ENCODE measurements at regions not wholly inside any gene's neighbourhood (a gene's known extent, or its start where the extent isn't known, plus 50 kb on each side); places are given as distances from the start of the nearest gene placed in this dataset.

DNA sequence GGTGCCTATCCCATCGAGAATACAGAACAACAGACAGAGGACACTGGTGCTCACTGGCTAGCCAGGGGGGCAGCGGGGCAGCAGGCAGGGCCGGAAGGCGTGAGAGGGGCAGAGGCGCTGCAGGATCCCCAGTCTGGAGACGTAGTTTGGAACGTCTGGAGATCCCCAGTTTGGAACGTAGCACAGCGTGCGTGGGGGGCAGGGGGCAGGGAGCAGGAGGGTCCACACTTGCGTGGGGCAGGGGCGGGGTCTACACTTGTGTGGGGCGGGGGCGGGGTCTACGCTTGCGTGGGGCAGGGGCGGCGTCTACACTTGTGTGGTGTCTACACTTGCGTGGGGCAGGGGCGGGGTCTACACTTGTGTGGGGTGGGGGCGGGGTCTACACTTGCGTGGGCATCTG is 107.2 kb downstream of the DACT2 start:
- no peak for DNase-seq (ENCODE audit: low read depth, low spot score)

DNA sequence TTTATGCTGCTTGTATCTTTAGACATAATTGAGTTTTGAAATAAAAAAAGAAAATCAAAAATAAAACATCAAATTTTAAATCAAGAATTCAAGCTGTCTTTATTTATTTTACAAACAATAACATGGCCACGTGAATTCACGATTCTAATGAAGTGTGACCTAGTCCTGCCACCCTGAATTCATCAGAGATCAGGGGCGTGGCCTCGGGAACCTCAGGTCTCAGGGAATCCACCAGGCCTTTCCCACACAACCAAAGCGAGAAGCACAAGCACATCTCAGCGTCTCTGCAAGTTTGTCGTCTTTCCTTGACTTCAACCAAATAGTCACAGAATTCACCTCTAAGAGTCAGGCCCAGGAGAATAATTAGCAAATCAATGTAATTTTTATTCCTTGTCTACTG is 107.9 kb downstream of the DACT2 start:
- no peak for DNase-seq (ENCODE audit: low read depth, low spot score)

DNA sequence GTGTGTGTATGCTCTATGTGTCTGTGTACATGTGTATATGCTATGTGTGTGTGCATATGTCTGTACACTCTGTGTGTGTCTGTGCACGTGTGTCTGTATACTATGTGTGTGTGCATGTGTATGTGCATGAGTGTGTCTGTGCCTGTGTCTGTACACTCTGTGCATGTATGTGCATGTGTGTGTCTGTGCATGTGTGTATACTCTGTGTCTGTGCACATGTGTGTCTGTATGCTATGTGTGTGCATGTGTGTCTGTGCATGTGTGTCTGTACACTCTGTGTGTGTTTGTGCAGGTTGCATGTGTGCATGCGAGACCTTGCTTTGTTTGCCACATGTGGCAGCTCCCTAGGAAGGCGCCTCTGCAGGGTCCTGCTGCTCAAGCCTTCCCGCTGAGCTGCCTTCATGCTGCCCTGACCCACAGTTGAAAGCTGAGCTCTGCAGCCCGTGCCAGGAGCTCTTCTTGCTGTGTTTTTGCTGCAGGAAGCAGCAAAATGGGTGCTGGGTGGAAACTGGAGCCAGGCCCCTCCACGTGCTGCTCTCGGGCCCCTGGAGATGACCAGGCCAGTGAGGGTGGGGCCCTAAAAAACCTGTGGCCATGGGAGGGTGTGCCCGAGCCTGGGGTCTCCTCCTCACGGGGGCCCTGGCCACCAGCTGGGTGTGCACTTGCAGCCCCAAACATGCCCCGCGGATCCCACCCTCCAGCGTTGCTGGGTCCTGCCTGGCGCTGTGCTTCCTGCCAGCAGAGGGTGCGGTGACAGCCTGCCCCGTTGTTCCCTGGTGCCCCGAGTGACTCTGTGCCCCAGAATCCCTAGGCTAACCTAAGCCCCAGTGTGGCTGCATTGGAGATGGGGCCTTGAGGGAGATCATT is 109.1 kb downstream of the DACT2 start:
- no peak for DNase-seq (ENCODE audit: low read depth, low spot score)

DNA sequence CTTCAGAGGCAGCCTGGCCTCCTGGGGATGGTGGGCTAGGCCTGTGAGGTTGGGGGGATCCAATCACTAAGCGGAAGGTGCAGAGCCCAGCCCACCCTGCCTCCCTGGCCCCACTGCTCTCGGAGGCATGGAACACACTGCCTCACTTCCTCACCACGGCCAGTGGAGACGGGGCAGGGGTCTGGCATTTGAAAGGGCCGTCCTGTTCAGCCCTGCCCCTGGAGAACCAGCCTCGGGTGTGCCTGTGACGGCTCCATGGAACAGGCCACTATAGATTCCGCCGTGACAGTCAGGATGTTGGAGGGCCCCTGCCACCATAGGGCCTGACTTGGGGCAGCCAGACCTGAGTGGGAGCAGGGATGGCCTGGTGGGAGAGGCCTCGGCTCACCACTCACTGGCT is 110.2 kb downstream of the DACT2 start:
- DNase-seq (ENCODE audit: low read depth, low spot score): no peak

DNA sequence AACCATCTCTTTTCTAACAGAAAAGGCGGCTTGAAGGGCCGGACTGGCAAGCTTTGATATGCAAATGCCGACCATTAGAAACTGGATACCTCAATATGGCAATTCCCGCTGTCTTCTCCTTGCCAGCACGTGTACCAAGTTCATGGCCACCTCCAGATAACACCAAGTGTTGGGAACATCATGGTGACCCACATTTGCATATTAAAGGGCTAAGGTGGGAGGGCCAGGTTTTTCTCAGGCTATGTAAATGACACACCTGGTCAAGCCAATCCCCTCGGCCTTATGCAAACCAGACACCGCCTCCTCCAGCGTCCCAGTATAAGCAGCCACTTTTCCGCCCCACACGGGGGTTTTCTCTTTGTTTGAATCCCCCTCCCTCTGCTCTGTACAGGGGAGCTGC is 110.7 kb downstream of the DACT2 start:
- peak; percentile 96 for DNase-seq (ENCODE audit: low read depth, low spot score)

DNA sequence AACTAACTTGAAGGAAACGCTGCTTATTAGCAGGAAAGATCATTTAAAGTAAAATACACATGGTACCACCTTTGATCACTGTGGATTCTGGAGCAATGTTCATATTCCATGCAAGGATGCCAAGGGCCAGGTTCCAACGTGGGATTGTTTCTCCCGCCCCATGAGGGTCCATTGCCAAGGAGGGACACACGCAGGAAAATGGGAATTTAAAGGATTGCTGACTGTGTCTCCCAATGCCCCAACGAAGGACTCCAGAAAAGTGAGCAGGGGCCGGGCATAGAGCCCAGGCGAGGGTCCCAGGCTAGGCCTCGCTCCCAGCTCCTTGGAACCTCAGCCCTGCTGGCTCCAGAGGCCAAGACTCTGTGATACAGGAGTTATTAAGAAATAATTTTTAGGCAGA is 111.2 kb downstream of the DACT2 start:
- DNase-seq (ENCODE audit: low read depth, low spot score): no peak

DNA sequence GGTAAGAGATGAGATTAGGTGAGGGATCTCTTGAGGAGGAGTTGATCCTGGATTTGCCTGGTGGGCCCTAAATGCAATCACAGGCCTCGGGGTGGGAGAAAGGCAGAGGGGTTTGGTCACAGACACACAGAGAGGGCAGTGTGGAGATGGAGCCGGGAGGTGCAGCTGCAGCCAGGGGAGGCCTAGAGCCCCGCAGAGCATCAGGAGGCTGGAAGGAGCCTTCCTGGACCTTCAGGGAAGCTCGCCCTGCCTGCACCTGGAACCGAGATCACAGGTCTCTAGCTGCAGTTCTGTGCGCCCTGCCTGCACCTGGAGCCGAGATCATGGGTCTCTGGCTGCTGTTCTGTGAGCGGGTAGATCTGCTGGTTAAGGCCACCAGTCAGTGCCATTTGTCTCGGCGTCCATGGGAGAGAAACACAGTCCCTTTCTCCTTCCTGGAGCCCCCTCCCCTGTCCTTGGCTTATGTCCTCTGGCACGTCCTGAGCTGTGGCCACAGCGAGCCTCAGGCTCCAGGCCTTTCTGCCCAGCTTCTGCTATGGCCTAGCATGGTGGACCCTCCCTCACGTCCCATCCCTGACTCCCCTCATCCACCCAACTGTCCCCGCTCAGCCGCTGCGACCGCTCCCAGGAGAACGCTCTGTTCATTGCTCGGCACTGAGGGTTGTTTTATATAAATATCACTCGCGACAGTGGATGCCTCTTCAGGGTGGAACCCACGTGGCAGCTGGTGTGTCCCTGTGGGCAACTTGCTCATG is 112.0 kb downstream of the DACT2 start:
- DNase-seq (ENCODE audit: low read depth, low spot score): no peak

DNA sequence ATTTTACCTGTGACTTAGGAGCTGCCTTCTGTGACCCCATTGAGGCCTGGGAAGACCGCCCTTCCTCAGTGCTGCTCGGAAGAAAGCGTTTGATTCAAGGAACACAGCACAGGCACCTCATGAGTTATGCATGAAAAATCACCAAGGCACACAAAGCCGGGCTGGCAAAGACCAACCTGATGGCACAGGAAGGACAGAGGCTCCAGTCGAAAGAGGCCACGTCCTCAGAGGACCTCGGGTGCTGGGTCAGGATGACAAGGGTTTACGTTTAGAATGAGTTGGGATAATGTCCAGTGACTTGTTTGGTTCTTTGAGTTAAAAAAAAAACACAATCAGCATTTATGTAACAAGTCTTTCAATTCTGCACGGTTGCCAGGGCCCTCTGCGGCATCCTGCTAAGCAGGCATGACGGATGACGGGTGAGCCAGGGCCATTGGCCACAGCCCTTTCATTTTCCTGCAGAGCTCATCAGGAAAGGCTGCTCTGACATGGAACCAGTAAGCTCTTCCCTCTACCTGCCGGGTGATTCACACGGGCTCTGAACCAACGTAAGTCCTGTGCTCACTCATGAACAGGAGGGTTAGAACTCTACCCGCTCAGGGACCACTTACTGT is 112.8 kb downstream of the DACT2 start:
- DNase-seq (ENCODE audit: low read depth, low spot score): no peak

DNA sequence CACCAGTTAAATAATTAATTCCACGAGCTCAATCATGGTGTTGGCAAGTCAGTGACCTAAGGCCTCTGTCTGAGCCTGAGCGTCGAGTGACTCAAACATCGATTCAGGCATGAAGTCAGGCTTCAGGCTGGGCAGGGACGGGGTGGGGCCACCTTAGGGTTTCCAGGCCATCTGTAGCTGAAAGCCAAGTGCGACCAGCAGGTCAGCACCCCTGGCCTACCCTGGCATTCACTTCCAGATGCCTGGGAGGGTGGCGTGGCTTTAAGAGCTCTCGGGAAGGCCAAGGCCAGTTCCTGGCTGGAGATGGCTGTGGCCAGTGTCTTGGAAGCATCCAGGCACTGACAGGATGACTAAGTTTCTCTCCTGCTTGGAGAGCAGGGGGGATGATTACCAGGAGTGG is 113.4 kb downstream of the DACT2 start:
- no peak for DNase-seq (ENCODE audit: low read depth, low spot score)

DNA sequence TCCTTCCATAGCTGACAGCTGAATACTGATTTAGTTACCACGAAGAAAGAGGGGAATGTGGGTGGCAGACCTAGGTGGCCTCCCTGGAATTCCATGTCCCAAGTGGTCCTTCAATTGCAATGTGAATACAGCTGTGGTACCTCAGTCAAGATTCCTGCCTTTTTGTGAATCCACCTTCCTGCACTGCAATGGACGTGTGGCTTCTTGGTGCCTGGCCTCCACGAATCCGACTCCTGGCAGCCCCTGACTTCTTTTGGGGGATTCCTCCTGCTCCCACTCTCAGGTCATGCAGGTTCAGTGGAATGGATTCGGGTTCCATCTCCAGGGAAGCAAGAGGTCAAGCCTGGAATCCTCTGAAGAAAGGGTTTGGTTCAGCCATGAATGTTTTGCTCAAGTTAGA is 117.8 kb downstream of the DACT2 start:
- no peak for DNase-seq (ENCODE audit: low read depth, low spot score)

DNA sequence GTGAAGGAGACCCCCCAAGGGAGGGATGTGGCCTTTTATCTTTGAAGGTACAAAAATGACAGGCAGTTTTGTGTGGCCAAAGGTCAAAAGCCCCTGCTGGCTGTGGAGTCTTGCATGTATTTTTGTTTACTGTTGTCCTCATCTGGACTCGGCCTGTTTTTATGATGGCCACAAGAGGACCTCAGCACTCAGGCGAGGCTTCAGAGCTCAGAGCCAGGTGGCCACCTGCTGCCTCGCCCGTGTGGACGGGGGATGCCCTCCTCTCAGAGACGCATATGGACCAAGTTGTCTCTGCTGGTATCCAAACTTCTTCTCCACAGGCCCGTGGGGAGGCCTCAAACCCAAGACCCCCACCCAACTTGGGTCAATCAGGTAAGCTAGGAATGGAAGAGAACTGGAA is 118.2 kb downstream of the DACT2 start:
- no peak for DNase-seq (ENCODE audit: low read depth, low spot score)

DNA sequence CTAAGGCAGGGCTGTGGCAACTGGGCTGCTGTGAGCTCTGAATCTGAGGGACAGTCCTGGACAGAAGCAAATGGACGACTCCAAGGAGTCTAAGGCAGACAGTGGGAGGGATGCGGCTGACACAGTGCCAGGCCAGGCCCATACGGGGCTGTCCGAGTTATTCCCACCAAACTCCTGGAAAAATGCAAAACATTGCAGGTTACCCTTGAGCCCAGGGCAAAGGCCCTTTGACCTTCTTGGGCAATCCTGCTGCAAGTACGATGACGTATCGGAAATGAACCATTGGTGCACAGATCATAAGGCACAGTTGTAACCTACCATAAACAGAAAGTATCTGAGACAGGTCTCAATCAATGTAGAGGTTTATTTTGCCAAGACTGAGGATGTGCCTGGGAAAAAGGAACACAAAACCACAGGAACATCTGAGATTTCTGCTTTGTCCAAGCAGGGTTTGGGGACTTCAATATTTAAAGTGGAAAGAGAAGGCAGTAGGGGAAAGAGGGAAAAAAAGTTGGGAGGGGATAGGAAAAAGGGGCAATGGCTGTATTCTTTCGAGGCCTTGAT is 118.9 kb downstream of the DACT2 start:
- no peak for DNase-seq (ENCODE audit: low read depth, low spot score)

DNA sequence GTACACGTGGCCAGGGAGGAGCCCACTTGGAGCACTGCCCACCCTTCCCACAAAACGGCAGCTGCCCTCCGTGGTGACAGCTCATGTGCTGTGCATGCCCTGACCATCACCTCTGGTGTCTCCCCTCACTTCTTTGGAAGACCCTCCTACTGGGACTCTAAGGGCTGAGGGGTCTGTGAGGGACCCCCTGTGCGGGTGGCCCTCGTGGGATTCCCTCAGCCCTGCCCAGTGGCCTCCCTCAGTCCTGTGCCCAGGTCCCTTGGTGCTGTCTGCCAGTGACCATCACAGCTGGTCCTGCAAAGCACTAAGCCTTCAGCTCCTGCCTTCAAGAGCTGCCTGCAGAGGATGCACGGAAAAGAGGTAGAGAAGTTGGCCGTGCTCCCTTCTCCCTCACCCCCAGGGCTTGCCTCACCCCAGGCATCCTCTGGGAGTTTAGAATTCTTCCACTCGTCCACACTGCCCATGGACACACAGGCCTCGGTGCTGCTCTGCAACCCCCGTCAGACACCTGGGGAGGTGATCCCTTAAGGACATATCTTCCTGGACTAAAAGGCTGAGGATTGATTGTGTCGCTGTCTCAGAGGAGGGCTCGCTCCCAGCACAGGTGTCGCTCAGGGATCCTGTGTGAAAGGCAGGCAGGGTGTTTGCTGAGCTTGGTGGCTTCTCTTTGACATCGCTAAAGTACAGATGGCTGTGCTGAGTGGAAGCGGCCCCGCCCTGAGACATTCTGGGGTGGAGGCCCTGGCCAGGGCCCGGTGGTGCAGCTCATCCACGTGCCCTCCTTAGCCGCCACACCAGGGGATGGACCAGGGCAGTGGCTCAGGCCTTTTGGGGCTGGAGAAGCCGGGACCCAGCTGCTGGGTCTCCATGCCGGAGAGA is 119.5 kb upstream of the FRMD1 start:
- no peak for DNase-seq (ENCODE audit: low read depth, low spot score)

DNA sequence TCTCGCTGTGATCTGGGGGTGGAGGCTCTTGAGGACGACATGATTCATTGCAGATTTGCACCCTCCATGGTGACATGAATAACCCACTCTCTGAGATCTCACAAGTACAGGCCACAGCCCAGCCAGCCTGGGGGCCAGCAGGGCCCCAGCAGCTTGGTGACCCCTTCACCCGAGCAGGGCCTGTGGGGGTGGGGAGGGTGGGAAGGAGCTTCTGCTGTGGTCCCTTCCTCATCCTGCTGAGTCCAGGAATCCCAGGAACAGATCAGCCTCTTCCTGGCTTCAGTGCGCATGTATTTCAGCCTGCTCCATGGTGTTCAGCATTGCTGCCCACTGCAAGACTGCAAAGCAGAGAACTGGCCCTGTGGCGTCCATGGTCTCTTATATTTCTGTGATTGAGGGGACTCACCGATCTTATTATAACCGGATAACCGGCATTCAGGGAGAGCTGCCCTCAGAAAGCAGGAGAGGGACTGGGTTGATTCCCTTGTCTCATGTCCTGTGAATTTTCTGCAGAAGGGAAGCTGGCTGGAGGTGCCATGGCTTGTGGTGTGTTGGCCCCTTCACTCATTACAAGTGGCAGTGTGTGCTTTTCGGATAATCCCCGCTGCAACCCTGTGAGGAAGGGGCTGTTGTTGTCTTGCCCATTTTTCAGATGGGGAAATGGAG is 118.8 kb upstream of the FRMD1 start:
- DNase-seq (ENCODE audit: low read depth, low spot score): no peak

DNA sequence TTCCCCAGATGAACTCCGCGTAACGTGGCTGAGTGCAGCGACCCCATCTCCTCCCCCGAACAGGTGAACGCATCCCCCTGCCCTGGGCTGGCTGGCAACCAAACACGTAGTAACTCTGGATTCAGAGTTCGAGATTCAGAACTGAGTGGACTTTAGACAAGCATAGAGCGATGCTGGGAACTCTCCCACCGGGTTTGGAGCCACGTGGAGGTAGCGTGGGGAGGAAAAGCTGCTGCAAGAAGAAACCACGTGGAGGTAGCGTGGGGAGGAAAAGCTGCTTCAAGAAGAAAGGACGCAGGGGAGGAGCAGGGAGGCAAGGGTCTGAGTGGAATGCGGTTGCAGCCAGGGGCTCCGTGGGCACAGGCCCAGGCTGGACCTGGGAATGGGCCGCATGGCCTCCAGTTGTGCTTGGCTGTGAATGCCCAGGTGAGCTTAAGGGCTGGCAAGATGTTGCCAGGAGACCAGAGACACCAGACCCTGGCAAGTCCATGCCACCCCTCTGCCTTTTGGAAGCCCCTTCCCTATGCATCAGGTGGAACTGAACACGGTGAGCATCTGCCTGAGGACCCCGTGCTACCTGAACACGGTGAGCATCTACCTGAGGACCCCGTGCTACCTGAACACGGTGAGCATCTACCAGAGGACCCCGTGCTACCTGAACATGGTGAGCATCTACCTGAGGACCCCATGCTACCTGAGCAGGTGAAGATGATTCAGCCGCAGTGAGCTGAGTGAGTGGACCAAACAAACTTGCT is 118.0 kb upstream of the FRMD1 start:
- DNase-seq (ENCODE audit: low read depth, low spot score): no peak

DNA sequence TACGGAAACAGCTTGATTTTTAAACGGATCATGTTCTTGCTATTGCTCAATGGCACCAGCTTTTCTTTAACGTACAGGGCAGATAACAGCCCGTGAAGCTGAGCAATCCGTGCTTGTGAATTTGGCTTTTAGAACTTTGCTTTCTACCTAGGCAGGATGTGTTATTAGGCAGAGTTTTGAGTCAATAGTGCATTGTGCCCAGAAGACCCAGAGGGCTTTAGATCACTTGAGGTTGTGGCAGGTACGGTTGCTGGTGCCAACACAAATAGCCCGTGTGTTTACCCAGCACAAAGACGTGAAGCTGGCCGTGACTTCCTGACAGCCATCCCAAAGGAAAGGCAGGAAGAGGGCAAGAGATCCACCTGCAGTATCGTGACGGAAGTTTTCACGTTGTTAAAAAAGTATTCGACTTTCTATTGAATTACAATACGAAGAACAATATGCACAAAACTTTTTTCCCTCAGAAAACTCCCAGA is 117.4 kb upstream of the FRMD1 start:
- no peak for DNase-seq (ENCODE audit: low read depth, low spot score)

DNA sequence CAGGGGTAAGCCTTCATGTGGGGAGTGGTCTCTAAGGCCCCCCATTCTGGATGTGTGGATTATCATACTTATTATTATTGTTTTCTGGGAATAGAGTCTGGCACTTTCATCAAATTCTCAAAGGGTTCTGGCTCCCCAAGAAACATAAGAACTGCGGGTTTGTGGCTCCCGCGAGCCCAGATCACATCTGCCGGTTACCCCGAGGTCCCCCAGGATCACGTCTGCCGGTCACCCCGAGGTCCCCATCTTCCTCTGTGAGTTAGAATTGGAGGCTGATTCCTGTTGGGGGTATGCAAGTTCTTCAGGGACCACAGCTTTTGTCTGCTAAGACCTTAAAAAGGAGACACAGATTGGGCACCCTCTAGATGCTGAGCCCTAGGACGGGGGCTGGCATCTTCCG is 116.7 kb upstream of the FRMD1 start:
- no peak for DNase-seq (ENCODE audit: low read depth, low spot score)

DNA sequence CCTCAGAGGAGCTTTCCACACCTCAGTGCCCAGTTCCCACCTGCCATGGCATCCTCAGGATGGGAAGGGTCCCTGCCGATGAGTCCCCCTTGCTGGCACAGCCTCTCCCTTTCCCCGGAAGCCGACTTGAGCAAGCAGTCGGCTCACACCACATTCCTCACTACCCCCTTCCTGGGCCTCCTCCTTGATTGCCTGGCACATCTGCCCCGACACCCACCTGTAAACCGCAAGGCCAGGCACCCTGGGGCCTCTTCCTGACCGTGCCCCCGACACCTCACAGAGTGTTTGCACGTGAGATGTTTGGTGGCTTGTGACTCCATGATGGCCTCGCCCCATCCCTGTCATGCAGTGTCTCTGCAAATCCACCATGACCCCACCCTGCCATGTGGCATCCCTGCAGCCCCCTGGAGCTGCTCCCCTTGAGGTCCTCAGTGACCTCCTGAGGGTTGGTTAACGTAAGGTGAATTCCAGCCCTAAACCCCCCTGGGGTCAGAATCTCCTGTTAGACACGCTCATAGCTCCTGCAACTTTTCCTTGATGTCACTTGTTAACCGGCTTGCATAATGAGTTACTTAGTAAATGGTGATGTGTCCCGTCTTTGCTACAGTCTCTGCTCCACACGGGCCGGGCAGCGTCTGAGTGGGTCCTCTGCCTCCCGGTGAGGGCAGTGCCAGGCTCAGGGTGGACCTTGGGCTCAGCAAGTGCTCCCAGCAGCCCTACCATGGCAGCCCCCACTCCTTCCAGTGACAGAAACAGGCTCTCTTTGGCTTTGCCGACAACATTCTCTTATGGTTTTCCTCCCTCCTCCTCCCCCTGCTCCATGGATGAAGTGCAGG is 115.9 kb upstream of the FRMD1 start:
- DNase-seq (ENCODE audit: low read depth, low spot score): no peak

All from iPS DF 19.7 (cell line).